ENCODE measurements at regions not wholly inside any gene's neighbourhood (a gene's known extent, or its start where the extent isn't known, plus 50 kb on each side); places are given as distances from the start of the nearest gene placed in this dataset.

GRCh38 chr17:422196-422930 is 69.8 kb upstream of the RPH3AL start:
- H3K27ac ChIP-seq (ENCODE audit: low read depth in 1 of 2, low read length in 2 of 2) = no peak overlapping the region
- H3K36me3 ChIP-seq (ENCODE audit: control insufficient read depth in 4 of 4, insufficient read depth in 3 of 4, low read depth in 1 of 4, low read length in 3 of 4) = no peaks in the 10 kb centered on the region
- H3K27me3 ChIP-seq (ENCODE audit: control insufficient read depth in 4 of 4, insufficient read depth in 4 of 4, low read length in 3 of 4) = peaks cover 0 to 3% (median 0%) of the 10 kb centered on the region in 4 donors
- H3K4me3 ChIP-seq (ENCODE audit: low read depth in 1 of 3, low read length in 3 of 3) = no peak overlapping the region
- H3K9me3 ChIP-seq (ENCODE audit: control insufficient read depth in 4 of 4, low read length in 3 of 4) = no peaks in the 10 kb centered on the region
- no peak for DNase-seq (ENCODE audit: low spot score)
- no peaks in the 10 kb centered on the region for H3K4me1 ChIP-seq (ENCODE audit: control insufficient read depth in 4 of 4, insufficient read depth in 4 of 4, low read length in 3 of 4)
- TF ChIP-seq, protein P1, sequence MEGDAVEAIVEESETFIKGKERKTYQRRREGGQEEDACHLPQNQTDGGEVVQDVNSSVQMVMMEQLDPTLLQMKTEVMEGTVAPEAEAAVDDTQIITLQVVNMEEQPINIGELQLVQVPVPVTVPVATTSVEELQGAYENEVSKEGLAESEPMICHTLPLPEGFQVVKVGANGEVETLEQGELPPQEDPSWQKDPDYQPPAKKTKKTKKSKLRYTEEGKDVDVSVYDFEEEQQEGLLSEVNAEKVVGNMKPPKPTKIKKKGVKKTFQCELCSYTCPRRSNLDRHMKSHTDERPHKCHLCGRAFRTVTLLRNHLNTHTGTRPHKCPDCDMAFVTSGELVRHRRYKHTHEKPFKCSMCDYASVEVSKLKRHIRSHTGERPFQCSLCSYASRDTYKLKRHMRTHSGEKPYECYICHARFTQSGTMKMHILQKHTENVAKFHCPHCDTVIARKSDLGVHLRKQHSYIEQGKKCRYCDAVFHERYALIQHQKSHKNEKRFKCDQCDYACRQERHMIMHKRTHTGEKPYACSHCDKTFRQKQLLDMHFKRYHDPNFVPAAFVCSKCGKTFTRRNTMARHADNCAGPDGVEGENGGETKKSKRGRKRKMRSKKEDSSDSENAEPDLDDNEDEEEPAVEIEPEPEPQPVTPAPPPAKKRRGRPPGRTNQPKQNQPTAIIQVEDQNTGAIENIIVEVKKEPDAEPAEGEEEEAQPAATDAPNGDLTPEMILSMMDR (IDR thresholded peaks at IDR 0.05; ENCODE audit: low read depth, low read length, missing input control) = no peak
- TF ChIP-seq HNF4A (conservative IDR thresholded peaks at IDR 0.05) = no peak
- no peak overlapping the region for H3K9ac ChIP-seq (ENCODE audit: low read depth in 1 of 2, low read length in 2 of 2)
- WGBS = 88% methylated on average over 16 of the region's 16 CpGs

- Histone ChIP-seq H3K9ac (ENCODE audit: low read depth in 1 of 2, low read length in 2 of 2) (no peak overlapping the region), H3K36me3 (ENCODE audit: control insufficient read depth in 4 of 4, insufficient read depth in 3 of 4, low read depth in 1 of 4, low read length in 3 of 4) (no peaks in the 10 kb centered on the region), H3K4me3 (ENCODE audit: low read depth in 1 of 3, low read length in 3 of 3) (no peak overlapping the region), H3K9me3 (ENCODE audit: control insufficient read depth in 4 of 4, low read length in 3 of 4) (no peaks in the 10 kb centered on the region), H3K4me1 (ENCODE audit: control insufficient read depth in 4 of 4, insufficient read depth in 4 of 4, low read length in 3 of 4) (no peaks in the 10 kb centered on the region), H3K27me3 (ENCODE audit: control insufficient read depth in 4 of 4, insufficient read depth in 4 of 4, low read length in 3 of 4) (peaks cover 0 to 3% (median 0%) of the 10 kb centered on the region in 4 donors), H3K27ac (ENCODE audit: low read depth in 1 of 2, low read length in 2 of 2) (no peak overlapping the region)
- 95% methylated on average over 15 of the region's 15 CpGs for WGBS
- TF ChIP-seq HNF4G (IDR thresholded peaks at IDR 0.05) (no peak), HNF4A (conservative IDR thresholded peaks at IDR 0.05) (no peak), EGR1 (IDR thresholded peaks at IDR 0.05; ENCODE audit: low read depth in 2 of 2) (no peak), GABPA (IDR thresholded peaks at IDR 0.05 in 1 of 2, conservative IDR thresholded peaks at IDR 0.05 in 1 of 2) (no peak)
- DNase-seq (ENCODE audit: low spot score) = no peak
Measured at GRCh38 chr17:420479-421175, 68.0 kb upstream of the RPH3AL start.

DNA sequence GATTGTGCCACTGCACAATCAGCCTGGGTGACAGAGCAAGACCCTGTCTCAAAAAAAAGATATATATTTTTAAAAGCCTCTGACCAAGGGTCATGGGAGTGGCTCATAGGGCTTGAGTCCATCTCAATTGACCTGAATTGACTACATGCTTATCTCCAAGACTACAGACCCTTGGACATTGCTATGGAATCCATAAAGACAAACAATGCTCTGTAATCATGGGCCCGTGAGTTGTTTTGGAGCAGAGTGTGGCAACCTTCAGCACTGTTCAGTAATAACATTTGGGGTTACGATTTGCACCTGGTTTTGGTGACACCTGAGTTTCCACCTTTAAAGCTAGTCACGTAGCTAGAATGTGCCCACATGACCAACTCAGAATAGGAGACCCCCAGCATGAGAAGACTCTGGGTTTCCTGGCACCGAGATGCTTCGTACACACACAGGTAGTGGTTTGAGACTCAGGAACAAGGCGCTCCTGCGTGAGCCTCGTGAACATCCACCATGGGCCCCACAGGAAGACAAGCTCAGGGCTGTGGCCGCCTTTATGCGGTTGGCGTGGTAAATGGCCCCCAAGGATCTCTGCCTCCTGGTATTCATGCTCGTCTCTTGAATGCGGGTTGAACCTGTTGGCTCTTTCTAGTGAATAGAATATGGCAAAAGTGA is 66.6 kb upstream of the RPH3AL start:
- TF ChIP-seq, protein P2, sequence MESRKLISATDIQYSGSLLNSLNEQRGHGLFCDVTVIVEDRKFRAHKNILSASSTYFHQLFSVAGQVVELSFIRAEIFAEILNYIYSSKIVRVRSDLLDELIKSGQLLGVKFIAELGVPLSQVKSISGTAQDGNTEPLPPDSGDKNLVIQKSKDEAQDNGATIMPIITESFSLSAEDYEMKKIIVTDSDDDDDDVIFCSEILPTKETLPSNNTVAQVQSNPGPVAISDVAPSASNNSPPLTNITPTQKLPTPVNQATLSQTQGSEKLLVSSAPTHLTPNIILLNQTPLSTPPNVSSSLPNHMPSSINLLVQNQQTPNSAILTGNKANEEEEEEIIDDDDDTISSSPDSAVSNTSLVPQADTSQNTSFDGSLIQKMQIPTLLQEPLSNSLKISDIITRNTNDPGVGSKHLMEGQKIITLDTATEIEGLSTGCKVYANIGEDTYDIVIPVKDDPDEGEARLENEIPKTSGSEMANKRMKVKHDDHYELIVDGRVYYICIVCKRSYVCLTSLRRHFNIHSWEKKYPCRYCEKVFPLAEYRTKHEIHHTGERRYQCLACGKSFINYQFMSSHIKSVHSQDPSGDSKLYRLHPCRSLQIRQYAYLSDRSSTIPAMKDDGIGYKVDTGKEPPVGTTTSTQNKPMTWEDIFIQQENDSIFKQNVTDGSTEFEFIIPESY (IDR thresholded peaks at IDR 0.05) = no peak
- TF ChIP-seq FOXA2 (IDR thresholded peaks at IDR 0.05) = no peak
- no peak for TF ChIP-seq SP1 (IDR thresholded peaks at IDR 0.05)
- TF ChIP-seq RAD21 (IDR thresholded peaks at IDR 0.05) = no peak
- TF ChIP-seq, protein P1 (IDR thresholded peaks at IDR 0.05; ENCODE audit: low read depth, low read length, missing input control) = no peak
- TF ChIP-seq EGR1 (IDR thresholded peaks at IDR 0.05; ENCODE audit: low read depth in 2 of 2) = no peak
- TF ChIP-seq NR2F2 (IDR thresholded peaks at IDR 0.05) = no peak
- 75% methylated on average over 13 of the region's 13 CpGs for WGBS
- no peaks in the 10 kb centered on the region for H3K9me3 ChIP-seq (ENCODE audit: control insufficient read depth in 4 of 4, low read length in 3 of 4)
- no peaks in the 10 kb centered on the region for H3K36me3 ChIP-seq (ENCODE audit: control insufficient read depth in 4 of 4, insufficient read depth in 3 of 4, low read depth in 1 of 4, low read length in 3 of 4)
- no peak overlapping the region for H3K27ac ChIP-seq (ENCODE audit: low read depth in 1 of 2, low read length in 2 of 2)
- no peaks in the 10 kb centered on the region for H3K4me1 ChIP-seq (ENCODE audit: control insufficient read depth in 4 of 4, insufficient read depth in 4 of 4, low read length in 3 of 4)
- no peak overlapping the region for H3K4me3 ChIP-seq (ENCODE audit: low read depth in 1 of 3, low read length in 3 of 3)
- DNase-seq (ENCODE audit: low spot score) = no peak
- H3K9ac ChIP-seq (ENCODE audit: low read depth in 1 of 2, low read length in 2 of 2) = no peak overlapping the region
- H3K27me3 ChIP-seq (ENCODE audit: control insufficient read depth in 4 of 4, insufficient read depth in 4 of 4, low read length in 3 of 4) = peaks cover 0 to 3% (median 0%) of the 10 kb centered on the region in 4 donors
